A549 (cell line): ENCODE measurements at regions not wholly inside any gene's neighbourhood (a gene's known extent, or its start where the extent isn't known, plus 50 kb on each side); places are given as distances from the start of the nearest gene placed in this dataset.

Experiments used
- ATAC-seq, 2 experiments: fragments of 200-7000 bp in 1 of 2; fragments of >200 bp in 1 of 2; cut with Nextera tagmentation in 1 of 2; cut with Tn5 transposase in 1 of 2; 3 replicates each; pipeline versions ENCODE4 v1.8.0 to v1.9.1; 2018 to 2020; ENCODE audit warnings: mild to moderate bottlenecking in 1 of 2, moderate library complexity in 1 of 2
- CTCF ChIA-PET: fragments of 300-600 bp; sonication (Branson Sonifier 250); formaldehyde crosslinking; extraction: SDS; loops from one replicate; lab custom pipeline; 2021; ENCODE audit warnings: antibody characterized with exemption, inconsistent platforms; lab: Yijun Ruan, JAX
- POLR2A ChIA-PET: fragments of 350-600 bp; formaldehyde crosslinking; extraction: SDS; loops from one replicate; lab custom pipeline; 2021; ENCODE audit warnings: antibody characterized with exemption, inconsistent platforms; lab: Yijun Ruan, JAX
- DNase-seq, 2 experiments: peaks; one replicate each; pipeline versions ENCODE4 v3.0.0 to v3.0.0-alpha.2; 2011 to 2016; ENCODE audit warnings: low read depth in 1 of 2, low spot score in 1 of 2
- FAIRE-seq: peaks from 2 replicates; lab custom pipeline; 2011; peaks lifted over from hg19 to GRCh38; lab: Jason Lieb, UNC
- H3K27ac ChIP-seq, 2 experiments: fragments of >200 bp; sonication (Bioruptor Twin); formaldehyde crosslinking; 3 replicates each; pipeline ENCODE4 v1.5.1; 2016 to 2017
- H3K4me1 ChIP-seq: fragments of >200 bp; sonication (Bioruptor Twin); formaldehyde crosslinking; 3 replicates; pipeline ENCODE4 v1.6.1; 2016
- H3K4me2 ChIP-seq: fragments of >200 bp; sonication (Bioruptor Twin); formaldehyde crosslinking; 3 replicates; pipeline ENCODE4 v1.6.1; 2016
- H3K4me3 ChIP-seq: fragments of >200 bp; sonication (Bioruptor Twin); formaldehyde crosslinking; 3 replicates; pipeline ENCODE4 v1.5.1; 2016
- H3K9me3 ChIP-seq: fragments of >200 bp; sonication (Bioruptor Twin); formaldehyde crosslinking; 3 replicates; pipeline ENCODE4 v1.6.1; 2016
- CHD2 ChIP-seq: fragments of 150-350 bp; IDR thresholded peaks from 2 replicates; pipeline ENCODE4 v1.6.1; 2014; ENCODE audit warnings: low read length; ENCODE audit not compliant: partially characterized antibody
- EP300 ChIP-seq, 2 experiments: fragments of >200 bp; sonication (Bioruptor Twin); formaldehyde crosslinking; IDR thresholded peaks; 2 replicates in 1 of 2; 3 replicates in 1 of 2; pipeline ENCODE4 v1.6.1; 2016 to 2017
- ESRRA ChIP-seq: fragments of 150-350 bp; IDR thresholded peaks from 2 replicates; pipeline ENCODE4 v1.6.1; 2014; ENCODE audit warnings: mild to moderate bottlenecking, low read length, borderline replicate concordance
- FOSB ChIP-seq: fragments of 250-450 bp; sonication (Bioruptor Pico); IDR thresholded peaks from 2 replicates; pipeline ENCODE4 v1.5.0; 2020; ENCODE audit warnings: mild to moderate bottlenecking, moderate library complexity
- FOXS1 ChIP-seq: fragments of 250-450 bp; sonication (Bioruptor Pico); IDR thresholded peaks from 2 replicates; pipeline ENCODE4 v1.5.0; 2020; ENCODE audit warnings: mild to moderate bottlenecking, moderate library complexity
- GATA3 ChIP-seq: IDR thresholded peaks from 2 replicates; pipeline ENCODE4 v1.6.1; 2012; ENCODE audit warnings: borderline replicate concordance
- HOXA7 ChIP-seq: fragments of 250-450 bp; sonication (Bioruptor Pico); IDR thresholded peaks from 2 replicates; pipeline ENCODE4 v1.5.0; 2020; ENCODE audit warnings: mild to moderate bottlenecking, moderate library complexity
- JUN ChIP-seq, 2 experiments: fragments of >200 bp; sonication (Bioruptor Twin); formaldehyde crosslinking; IDR thresholded peaks; 2 replicates in 1 of 2; 3 replicates in 1 of 2; pipeline ENCODE4 v1.6.1; 2016 to 2017
- KDM1A ChIP-seq: fragments of 200-600 bp; sonication (generic); IDR thresholded peaks from 2 replicates; pipeline ENCODE4 v1.6.1; 2016; ENCODE audit warnings: low read depth, mild to moderate bottlenecking
- MYC ChIP-seq: IDR thresholded peaks from 2 replicates; pipeline ENCODE4 v1.6.1; 2012; ENCODE audit warnings: mild to moderate bottlenecking, inconsistent platforms, low read length, improper control_type of control experiment, borderline replicate concordance
- NFE2L2 ChIP-seq: fragments of 150-350 bp; conservative IDR thresholded peaks from 2 replicates; pipeline ENCODE4 v1.6.1; 2014; ENCODE audit warnings: low read length
- NPAS2 ChIP-seq: fragments of 250-450 bp; sonication (Bioruptor Pico); IDR thresholded peaks from 2 replicates; pipeline ENCODE4 v1.8.0; 2022; ENCODE audit warnings: mild to moderate bottlenecking, moderate library complexity, borderline replicate concordance
- RCOR1 ChIP-seq: fragments of 150-350 bp; IDR thresholded peaks from 2 replicates; pipeline ENCODE4 v1.6.1; 2014; ENCODE audit warnings: antibody characterized with exemption, low read length, low read depth
- RNF2 ChIP-seq: fragments of 200-600 bp; sonication (generic); IDR thresholded peaks from 2 replicates; pipeline ENCODE4 v1.6.1; 2016; ENCODE audit warnings: low read depth, mild to moderate bottlenecking, antibody characterized with exemption, moderate library complexity, borderline replicate concordance
- SMC3 ChIP-seq: fragments of >200 bp; sonication (Bioruptor Twin); formaldehyde crosslinking; IDR thresholded peaks from 3 replicates; pipeline ENCODE4 v1.6.1; 2018; ENCODE audit warnings: inconsistent platforms
- TP53 ChIP-seq: fragments of 250-450 bp; sonication (Bioruptor Pico); IDR thresholded peaks from 2 replicates; pipeline ENCODE4 v1.5.0; 2021; ENCODE audit warnings: mild to moderate bottlenecking, moderate library complexity
- ZC3H11A ChIP-seq: fragments of 450-650 bp; IDR thresholded peaks from 2 replicates; pipeline ENCODE4 v1.6.1; 2014; ENCODE audit warnings: antibody characterized with exemption, mild to moderate bottlenecking
- ZFP36 ChIP-seq: fragments of 450-650 bp; IDR thresholded peaks from 2 replicates; pipeline ENCODE4 v1.6.1; 2014; ENCODE audit warnings: borderline replicate concordance; ENCODE audit not compliant: partially characterized antibody
- ZNF302 ChIP-seq: fragments of 250-450 bp; sonication (Bioruptor Pico); IDR thresholded peaks from 2 replicates; pipeline ENCODE4 v1.9.0; 2021; ENCODE audit warnings: inconsistent platforms, mild to moderate bottlenecking, moderate library complexity
- WGBS: methylation state at CpG from one replicate; pipeline ENCODE4 v1.1.6; 2017; ENCODE audit errors: missing lambda C conversion rate; 5-methylcytosine and 5-hydroxymethylcytosine counted together
- TF ChIP-seq, protein P1 (sequence below): fragments of 150-350 bp; IDR thresholded peaks from 2 replicates; pipeline ENCODE4 v1.6.1; 2014; ENCODE audit warnings: low read depth, mild to moderate bottlenecking, low read length
- TF ChIP-seq, protein P2 (sequence below): fragments of 450-650 bp; IDR thresholded peaks from 2 replicates; pipeline ENCODE4 v1.6.1; 2014; ENCODE audit warnings: antibody characterized with exemption
- TF ChIP-seq, protein P3 (sequence below): fragments of 250-450 bp; sonication (Bioruptor Pico); IDR thresholded peaks from 2 replicates; pipeline ENCODE4 v1.5.0; 2020; ENCODE audit warnings: low read depth, mild to moderate bottlenecking, moderate library complexity
- TF ChIP-seq, protein P4 (sequence below): IDR thresholded peaks from 2 replicates; pipeline ENCODE4 v1.6.1; 2012; ENCODE audit warnings: low read depth, borderline replicate concordance
- TF ChIP-seq, protein P5 (sequence below): IDR thresholded peaks from 2 replicates; pipeline ENCODE4 v1.6.1; 2012

DNA sequence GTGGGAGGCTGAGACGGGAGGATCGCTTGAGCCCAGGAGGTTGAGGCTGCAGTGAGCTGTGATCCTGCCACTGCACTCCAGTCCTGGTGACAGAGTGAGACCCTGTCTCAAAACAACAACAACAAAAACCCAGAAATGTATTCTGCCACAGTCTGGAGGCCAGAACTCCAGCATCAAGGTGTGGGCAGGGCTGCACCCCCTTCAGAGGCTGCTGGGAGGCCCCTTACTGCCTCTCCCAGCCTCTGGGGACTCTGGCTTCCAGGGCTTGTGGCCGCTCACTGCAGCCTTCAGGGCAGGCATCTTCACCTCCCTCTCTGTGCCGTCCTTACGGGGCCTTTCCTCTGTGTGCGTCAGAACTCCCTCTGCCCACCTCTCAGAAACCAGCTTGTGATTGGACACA, 209.4 kb upstream of the GSE1 start:
- DNase-seq (peak in 1 of 2 experiments; percentile 28), ATAC-seq (peak; percentile 78 to 82; a peak in 5 of 6 replicates), FAIRE-seq (no peak)
- 71% methylated on average over 5 of the region's 6 CpGs for WGBS
- Histone ChIP-seq H3K4me1 (no peaks in the 10 kb centered on the region), H3K4me3 (no peak overlapping the region), H3K4me2 (no peak overlapping the region), H3K9me3 (no peaks in the 10 kb centered on the region; the same call in 2 of the 3 replicates), H3K27ac (no peak overlapping the region)
- ChIA-PET CTCF (interaction anchor here (1.1 to 3.4 kb wide), 5 partner anchors 9 to 212 kb away, joined by 4 to 20 read pairs (median 10); no protein-coding TSS in a partner anchor), POLR2A (no interaction called here)
- no peak for TF ChIP-seq ZNF302
- TF ChIP-seq, protein P1, sequence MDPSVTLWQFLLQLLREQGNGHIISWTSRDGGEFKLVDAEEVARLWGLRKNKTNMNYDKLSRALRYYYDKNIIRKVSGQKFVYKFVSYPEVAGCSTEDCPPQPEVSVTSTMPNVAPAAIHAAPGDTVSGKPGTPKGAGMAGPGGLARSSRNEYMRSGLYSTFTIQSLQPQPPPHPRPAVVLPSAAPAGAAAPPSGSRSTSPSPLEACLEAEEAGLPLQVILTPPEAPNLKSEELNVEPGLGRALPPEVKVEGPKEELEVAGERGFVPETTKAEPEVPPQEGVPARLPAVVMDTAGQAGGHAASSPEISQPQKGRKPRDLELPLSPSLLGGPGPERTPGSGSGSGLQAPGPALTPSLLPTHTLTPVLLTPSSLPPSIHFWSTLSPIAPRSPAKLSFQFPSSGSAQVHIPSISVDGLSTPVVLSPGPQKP: no peak
- TF ChIP-seq RNF2: no peak
- no peak for TF ChIP-seq TP53 (CRISPR knock-in tag)
- TF ChIP-seq NPAS2 (CRISPR knock-in tag): no peak
- TF ChIP-seq KDM1A: no peak
- TF ChIP-seq JUN (IDR thresholded peaks at IDR 0.05): no peak
- TF ChIP-seq MYC: no peak
- TF ChIP-seq ESRRA: no peak
- no peak for TF ChIP-seq GATA3
- TF ChIP-seq, protein P2, sequence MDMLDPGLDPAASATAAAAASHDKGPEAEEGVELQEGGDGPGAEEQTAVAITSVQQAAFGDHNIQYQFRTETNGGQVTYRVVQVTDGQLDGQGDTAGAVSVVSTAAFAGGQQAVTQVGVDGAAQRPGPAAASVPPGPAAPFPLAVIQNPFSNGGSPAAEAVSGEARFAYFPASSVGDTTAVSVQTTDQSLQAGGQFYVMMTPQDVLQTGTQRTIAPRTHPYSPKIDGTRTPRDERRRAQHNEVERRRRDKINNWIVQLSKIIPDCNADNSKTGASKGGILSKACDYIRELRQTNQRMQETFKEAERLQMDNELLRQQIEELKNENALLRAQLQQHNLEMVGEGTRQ: no peak

DNA sequence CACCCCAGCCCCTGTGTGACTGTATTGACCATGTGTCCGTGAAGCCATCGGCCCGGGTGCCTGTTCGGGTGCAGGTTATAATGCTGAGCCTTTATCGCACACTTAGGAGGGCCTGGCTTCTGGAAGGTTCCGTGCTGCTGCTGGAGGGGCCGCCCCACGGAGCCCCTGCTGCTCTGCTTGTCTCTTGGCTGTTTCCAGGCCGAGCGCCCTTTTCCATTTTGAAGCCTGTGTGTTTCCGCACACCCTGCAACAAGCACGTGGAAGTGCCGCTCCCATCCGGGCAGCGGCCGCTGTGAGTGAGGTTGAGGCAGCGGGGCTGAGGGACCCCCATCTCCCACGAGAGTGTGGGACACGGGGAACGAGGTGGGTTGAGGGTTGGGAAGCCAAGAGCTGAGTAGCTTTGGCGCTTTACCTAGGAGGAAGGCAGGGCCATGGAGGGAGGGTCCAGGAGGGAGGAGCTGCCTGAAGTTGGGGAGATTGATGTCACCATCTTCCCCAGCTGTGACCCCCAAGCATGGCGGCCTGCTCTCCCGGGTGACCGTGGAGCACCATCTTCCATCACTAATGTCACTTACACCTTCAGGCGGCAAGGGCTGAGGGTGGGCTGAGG, 200.1 kb upstream of the GSE1 start:
- CTCF ChIA-PET: interaction anchor here (0.8 to 3.8 kb wide), 4 partner anchors 12 to 203 kb away, joined by 3 to 21 read pairs (median 3); no protein-coding TSS in a partner anchor
- 82% methylated on average over 25 of the region's 25 CpGs for WGBS
- POLR2A ChIA-PET: no interaction called here

More for the DNA sequence above, 200.1 kb upstream of the GSE1 start:
- Histone ChIP-seq H3K4me3 (no peak overlapping the region), H3K4me2 (no peak overlapping the region), H3K4me1 (no peaks in the 10 kb centered on the region), H3K9me3 (no peaks in the 10 kb centered on the region), H3K27ac (no peak overlapping the region)
- no peak for DNase-seq
- no peak for FAIRE-seq
- no peak for ATAC-seq
- no peak for TF ChIP-seq RCOR1
- no peak for TF ChIP-seq ZC3H11A
- TF ChIP-seq FOSB: no peak
- TF ChIP-seq NPAS2 (CRISPR knock-in tag): no peak
- no peak for TF ChIP-seq HOXA7 (CRISPR knock-in tag)
- no peak for TF ChIP-seq CHD2
- TF ChIP-seq FOXS1 (CRISPR knock-in tag): no peak
- TF ChIP-seq, protein P3, sequence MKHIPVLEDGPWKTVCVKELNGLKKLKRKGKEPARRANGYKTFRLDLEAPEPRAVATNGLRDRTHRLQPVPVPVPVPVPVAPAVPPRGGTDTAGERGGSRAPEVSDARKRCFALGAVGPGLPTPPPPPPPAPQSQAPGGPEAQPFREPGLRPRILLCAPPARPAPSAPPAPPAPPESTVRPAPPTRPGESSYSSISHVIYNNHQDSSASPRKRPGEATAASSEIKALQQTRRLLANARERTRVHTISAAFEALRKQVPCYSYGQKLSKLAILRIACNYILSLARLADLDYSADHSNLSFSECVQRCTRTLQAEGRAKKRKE (CRISPR knock-in tag): no peak
- TF ChIP-seq, protein P4, sequence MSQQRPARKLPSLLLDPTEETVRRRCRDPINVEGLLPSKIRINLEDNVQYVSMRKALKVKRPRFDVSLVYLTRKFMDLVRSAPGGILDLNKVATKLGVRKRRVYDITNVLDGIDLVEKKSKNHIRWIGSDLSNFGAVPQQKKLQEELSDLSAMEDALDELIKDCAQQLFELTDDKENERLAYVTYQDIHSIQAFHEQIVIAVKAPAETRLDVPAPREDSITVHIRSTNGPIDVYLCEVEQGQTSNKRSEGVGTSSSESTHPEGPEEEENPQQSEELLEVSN: no peak
- TF ChIP-seq, protein P5, sequence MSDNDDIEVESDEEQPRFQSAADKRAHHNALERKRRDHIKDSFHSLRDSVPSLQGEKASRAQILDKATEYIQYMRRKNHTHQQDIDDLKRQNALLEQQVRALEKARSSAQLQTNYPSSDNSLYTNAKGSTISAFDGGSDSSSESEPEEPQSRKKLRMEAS: no peak
- TF ChIP-seq NFE2L2: no peak
- TF ChIP-seq MYC: no peak
- no peak for TF ChIP-seq EP300 (IDR thresholded peaks at IDR 0.05)
- TF ChIP-seq SMC3: no peak
- TF ChIP-seq, protein P1: no peak
- no peak for TF ChIP-seq KDM1A
- TF ChIP-seq ZFP36: no peak
- TF ChIP-seq ESRRA: no peak
